ENCODE measurements at regions not wholly inside any gene's neighbourhood (a gene's known extent, or its start where the extent isn't known, plus 50 kb on each side); places are given as distances from the start of the nearest gene placed in this dataset.

- TF ChIP-seq POLR2A (IDR thresholded peaks at IDR 0.05; ENCODE audit: low read depth, low read length), result no peak
- TF ChIP-seq POLR2AphosphoS5 (IDR thresholded peaks at IDR 0.05; ENCODE audit: low read depth, low read length), result no peak
- TF ChIP-seq TAF1 (IDR thresholded peaks at IDR 0.05; ENCODE audit: low read depth, low read length), result no peak
- no peak for TF ChIP-seq SPI1 (IDR thresholded peaks at IDR 0.05; ENCODE audit: low read depth, low read length)
Measured at GRCh38 chr3:106512846-106513245, 644.0 kb upstream of the CBLB start.

Data from GM12891 (cell line).